ENCODE measurements at regions not wholly inside any gene's neighbourhood (a gene's known extent, or its start where the extent isn't known, plus 50 kb on each side); places are given as distances from the start of the nearest gene placed in this dataset.

DNA sequence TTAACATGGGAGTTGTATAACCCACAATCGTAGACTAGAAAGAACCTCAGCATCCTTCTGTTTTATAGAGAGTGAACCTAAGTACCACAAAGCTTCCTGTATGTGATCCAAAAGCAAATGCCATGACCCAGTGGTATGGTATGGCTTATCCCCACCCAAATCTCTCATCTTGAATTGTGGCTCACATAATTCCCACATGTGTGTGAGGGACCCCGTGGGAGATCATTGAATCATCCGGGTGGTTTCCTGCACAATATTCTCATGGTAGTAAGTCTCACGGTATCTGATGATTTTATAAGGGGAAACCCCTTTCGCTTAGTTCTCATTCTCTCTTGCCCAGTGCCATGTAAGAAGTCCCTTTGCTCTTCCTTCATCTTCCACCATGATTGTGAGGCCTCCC lies 587.9 kb downstream of the LMO7 start:
- DNase-seq (ENCODE audit: low read depth) = peak; percentile 14

- DNase-seq (ENCODE audit: low read depth) = no peak
Observed at GRCh38 chr13:76223565-76223964, 587.4 kb downstream of the LMO7 start.

GRCh38 chr13:76222511-76222910 lies 586.4 kb downstream of the LMO7 start:
- no peak for DNase-seq (ENCODE audit: low read depth)

DNA sequence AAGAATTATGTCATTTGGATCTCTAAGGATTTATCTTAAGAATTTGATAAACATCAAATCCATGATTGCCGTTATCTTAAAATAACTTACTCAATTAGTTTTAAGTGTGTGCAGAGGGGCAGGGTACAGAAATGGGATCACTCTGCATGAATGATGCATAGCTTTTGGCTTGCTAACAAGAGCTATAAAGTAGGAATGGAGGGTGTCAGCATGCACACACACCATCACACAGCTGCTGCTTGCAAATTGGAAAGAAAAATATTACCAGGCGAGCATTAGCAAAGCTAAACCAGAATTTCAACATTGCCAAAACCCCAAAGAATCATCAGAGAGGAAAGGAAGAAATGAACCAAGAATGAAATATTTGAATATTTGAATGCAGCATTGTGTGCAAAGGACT lies 580.6 kb downstream of the LMO7 start:
- DNase-seq (ENCODE audit: low read depth) = no peak

GRCh38 chr13:76214001-76214400 lies 577.9 kb downstream of the LMO7 start:
- DNase-seq (ENCODE audit: low read depth) = no peak

- no peak for DNase-seq (ENCODE audit: low read depth)
Observed at GRCh38 chr13:76213423-76213904, 577.3 kb downstream of the LMO7 start.

DNA sequence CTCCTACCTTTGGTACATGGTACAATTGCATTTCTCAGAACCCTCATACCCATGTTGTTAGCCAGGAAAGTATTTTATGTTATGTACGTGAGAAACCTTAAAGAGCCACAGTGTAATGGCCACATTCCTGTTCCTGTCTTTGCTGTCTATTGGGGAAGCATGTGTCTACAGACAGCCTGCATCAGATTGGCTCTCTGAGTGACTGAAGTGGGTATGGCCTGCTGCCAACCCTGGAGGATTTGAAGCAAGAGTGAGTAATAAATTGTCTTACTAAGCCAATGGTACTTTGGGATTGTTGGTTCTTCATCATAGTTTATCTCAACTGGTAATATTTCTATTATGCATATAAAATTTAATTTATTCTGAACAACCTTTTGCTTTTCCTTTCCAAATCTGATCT lies 574.1 kb downstream of the LMO7 start:
- DNase-seq (ENCODE audit: low read depth) = peak; percentile 54

GRCh38 chr13:76198568-76199163 lies 562.5 kb downstream of the LMO7 start:
- DNase-seq (ENCODE audit: low read depth) = no peak

DNA sequence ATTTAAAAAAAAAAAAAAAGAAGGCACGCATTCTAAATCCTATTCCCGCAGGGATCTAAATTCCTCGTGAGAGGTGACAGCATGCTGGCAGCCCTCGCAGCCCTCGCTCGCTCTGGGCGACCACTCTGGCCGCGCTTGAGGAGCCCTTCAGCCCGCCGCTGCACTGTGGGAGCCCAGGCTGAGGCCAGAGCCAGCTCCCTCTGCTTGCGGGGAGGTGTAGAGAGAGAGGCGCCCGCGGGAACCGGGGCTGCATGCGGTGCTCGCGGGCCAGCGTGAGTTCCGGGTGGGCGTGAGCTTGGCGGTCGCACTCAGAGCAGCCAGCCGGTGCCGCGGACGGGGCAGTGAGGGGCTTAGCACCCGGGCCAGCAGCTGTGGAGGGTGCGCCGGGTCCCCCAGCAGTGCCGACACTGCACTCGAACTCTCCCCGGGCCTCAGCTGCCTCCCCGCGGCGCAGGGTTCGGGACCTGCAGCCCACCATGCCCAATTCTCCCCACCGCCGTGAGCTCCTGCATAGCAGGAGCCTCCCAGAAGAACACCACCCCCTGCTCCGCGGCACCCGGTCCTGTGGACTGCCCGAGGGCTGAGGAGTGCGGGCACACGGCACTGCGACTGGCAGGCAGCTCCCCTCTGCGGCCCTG lies 553.9 kb downstream of the LMO7 start:
- DNase-seq (ENCODE audit: low read depth) = no peak

- DNase-seq (ENCODE audit: low read depth) = no peak
Observed at GRCh38 chr13:76175961-76176725, 540.0 kb downstream of the LMO7 start.

DNA sequence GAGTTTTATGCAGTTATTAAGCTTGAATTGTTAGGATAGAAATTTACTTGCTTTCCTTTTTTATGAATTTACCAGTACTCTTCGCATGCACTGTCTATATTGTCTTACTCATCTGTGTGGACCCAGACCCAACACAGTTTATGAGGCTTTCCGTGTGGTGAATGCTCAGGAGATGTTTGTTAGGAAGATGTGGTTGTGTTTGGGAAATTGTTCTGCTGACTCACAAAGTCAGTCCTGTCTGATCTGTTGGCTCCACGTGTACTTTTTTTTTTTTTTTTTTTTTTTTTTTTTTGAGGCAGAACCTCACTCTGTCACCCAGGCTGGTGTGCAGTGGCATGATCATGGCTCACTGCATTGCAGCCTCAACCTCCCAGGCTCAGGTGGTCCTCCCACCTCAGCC lies 532.5 kb downstream of the LMO7 start:
- DNase-seq (ENCODE audit: low read depth) = peak; percentile 54

DNA sequence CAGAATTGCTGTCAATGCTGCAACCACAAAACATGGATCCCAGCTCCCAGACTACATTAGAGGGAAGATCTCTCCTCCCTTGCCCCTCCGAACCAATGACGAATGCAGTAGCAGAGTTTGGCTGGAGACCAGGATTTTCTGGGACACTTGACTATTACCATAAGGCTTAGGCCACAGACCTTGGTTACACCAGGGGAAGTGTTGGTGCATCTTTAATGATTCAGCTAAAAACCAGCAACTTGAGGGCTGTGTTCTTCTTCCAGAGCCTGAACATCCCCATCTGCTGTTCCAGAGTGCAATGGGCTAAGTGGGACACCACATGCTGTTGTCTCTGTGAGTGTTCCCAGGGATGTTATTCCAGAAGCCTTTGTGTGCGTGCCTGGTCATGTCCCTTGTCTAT lies 528.2 kb downstream of the LMO7 start:
- DNase-seq (ENCODE audit: low read depth) = peak; percentile 12

GRCh38 chr13:76163761-76164160 lies 527.6 kb downstream of the LMO7 start:
- DNase-seq (ENCODE audit: low read depth) = no peak

- no peak for DNase-seq (ENCODE audit: low read depth)
Observed at GRCh38 chr13:76160961-76161925, 525.1 kb downstream of the LMO7 start.

GRCh38 chr13:76160506-76160905 lies 524.4 kb downstream of the LMO7 start:
- DNase-seq (ENCODE audit: low read depth) = no peak

DNA sequence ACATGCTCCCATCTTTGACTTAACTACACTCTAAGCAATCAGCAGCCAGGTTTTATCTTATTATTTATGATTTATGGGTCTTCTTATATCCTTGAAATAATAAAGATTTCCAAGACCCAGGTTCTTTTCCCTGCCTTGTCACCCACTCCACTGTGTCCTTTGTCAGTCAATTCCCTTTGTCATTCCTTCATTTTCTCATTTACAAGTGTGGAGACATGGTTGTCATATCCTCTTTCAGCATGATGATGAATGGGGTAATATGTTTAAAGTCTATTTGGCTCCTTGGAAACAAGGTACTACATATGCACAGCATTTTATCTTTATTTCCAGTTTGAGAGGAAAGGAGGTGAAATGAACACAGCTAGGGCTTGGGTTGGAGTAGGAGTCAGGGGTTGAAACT lies 521.8 kb downstream of the LMO7 start:
- no peak for DNase-seq (ENCODE audit: low read depth)

DNA sequence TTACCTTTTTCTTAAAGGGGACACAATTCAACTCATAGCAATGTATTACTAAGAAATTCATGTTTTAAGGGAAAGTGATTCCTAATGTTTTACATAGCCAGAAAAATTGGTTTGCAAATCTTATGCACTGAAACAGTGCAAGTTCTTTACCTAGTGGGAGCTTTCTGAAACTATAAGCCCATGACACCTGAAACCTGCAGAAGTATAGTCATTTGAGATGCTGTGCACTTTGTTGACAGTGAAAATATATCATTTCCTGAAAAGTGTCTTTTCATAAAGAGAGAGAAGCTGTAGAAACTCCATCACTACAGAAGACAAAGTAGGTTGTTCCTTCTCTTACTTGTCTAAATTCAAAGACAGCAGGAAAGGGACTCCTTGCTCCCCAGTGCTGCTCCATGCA lies 517.1 kb downstream of the LMO7 start:
- DNase-seq (ENCODE audit: low read depth) = no peak

DNA sequence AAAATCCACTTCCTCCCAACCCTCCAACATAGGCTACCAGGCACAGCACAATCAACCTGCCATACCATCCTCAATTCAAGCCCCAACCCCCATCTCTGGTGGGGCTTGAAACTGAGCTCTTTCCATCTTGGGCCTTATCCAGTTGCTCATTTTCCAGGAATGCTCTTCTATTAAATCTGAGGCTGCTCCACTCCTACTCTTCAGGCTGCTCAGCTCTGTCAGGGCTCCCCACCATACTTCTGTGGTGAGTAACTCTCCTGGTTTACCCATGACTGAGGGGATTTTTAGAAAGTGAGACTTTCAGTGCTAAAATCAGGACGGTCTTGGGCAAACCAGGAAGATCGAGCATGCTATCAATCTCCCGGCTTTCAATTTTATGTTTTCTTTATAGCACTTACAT lies 512.8 kb downstream of the LMO7 start:
- DNase-seq (ENCODE audit: low read depth) = peak; percentile 80

DNA sequence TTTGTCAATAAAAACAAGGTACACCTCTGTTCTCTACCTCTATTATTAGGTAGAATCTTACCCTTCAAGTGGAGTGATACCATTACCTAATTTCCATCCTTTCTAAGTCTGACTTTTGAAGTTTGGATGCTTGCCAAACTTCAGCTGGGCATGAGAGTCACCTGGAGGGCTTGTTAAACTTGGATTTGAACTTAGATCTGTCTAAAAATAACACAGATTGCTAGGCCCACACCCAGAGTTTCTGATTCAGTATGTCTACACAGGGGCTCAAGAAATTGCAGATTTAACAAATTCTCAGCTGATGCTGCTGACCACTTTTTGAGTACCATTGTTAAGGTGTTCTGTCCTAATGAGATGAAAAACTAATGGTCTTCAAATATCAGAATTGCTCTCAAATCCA lies 512.2 kb downstream of the LMO7 start:
- DNase-seq (ENCODE audit: low read depth) = no peak

DNA sequence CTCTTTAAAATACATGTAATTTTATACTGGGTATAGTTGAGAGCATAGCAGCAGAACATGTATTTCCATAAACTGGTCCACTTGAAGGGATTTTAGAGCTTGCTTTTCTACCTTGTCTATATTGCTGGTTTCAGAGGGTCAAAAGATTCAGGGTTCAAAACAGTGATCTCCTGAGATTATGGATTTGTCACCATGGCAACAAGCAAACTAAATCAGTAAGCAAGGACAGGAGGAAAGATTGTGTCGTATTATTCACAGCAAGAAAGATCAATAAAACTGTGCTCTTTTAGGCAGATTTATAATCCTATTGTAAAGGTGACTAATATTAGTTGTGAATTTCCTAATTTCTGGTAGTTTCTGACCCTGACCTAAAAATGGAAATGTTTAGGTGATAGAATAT lies 496.4 kb downstream of the LMO7 start:
- DNase-seq (ENCODE audit: low read depth) = no peak

DNA sequence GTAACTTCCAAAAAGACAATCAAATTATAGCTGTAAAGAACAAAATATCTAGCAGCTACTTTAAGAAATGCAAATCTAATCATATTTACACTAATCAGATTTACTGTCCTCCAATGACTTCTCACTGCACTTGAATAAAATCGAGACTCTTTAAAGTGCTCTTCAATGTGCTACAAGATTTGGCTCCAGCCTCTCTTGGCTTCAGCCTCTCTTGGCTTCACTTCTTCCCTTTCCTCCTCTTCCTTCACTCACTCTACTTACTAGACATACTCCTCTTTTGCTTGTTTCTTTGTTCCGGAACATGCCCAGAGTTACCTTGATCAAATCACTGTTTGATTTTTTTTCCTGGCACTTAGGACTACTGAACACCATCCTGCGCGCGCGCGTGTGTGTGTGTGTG lies 495.4 kb downstream of the LMO7 start:
- DNase-seq (ENCODE audit: low read depth) = no peak

Data from HT1080 (cell line).